ENCODE measurements at regions not wholly inside any gene's neighbourhood (a gene's known extent, or its start where the extent isn't known, plus 50 kb on each side); places are given as distances from the start of the nearest gene placed in this dataset.

- no peak for TF ChIP-seq CTCF (IDR thresholded peaks at IDR 0.05)
- TF ChIP-seq POLR2AphosphoS5 (IDR thresholded peaks at IDR 0.05): no peak
These were observed 156.6 kb upstream of the LYZL2 start for GRCh38 chr10:30786131-30786530.

Data from sigmoid colon (tissue), 4 donors.